IPS-NIHi11 (cell line): ENCODE measurements at regions not wholly inside any gene's neighbourhood (a gene's known extent, or its start where the extent isn't known, plus 50 kb on each side); places are given as distances from the start of the nearest gene placed in this dataset.

Experiments used
- DNase-seq: peaks from one replicate; pipeline ENCODE4 v3.0.0; 2012; ENCODE audit warnings: mixed read lengths, low spot score

DNA sequence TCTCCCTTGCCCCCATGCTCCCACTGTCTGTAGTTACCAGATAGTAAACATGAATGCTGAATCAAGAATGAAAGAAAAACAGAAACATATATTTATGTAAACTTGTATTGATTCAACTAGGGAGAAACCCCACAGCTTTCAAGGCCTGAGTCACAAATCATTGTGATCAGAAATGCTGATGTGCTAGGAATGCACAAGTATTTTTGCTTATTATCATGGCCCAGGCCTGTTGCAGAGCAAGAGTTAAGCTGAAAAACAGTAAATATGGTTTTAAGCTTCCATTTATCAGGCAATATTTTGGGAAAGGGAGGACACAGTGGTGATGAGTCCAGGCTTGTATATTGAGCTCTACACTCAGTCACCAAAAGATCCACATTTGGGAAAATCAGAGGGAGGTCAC is 669.6 kb downstream of the DIAPH3 start:
- DNase-seq, result no peak

- no peak for DNase-seq
Measured at GRCh38 chr13:59494560-59494970, 669.2 kb downstream of the DIAPH3 start.

DNA sequence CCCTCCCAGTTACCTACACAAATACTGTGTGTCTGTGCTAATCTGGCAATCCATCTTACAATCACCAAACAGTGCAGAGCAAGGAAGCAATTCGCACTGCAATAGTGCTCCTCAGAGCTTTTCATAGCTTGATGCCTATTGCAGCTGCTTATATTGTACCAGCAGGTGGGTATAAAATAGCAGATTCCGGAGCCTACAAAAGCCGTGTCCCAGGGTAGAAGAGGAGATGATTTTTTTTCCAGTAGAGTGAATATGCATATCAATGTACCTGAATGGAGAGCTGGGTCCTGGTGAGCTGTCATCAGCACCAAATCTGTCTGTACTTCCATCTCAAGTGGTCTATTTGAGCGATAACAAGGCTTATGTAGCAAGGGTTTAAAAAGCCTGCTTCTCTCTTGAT is 668.4 kb downstream of the DIAPH3 start:
- DNase-seq, result no peak

GRCh38 chr13:59495936-59496512 is 667.7 kb downstream of the DIAPH3 start:
- no peak for DNase-seq

DNA sequence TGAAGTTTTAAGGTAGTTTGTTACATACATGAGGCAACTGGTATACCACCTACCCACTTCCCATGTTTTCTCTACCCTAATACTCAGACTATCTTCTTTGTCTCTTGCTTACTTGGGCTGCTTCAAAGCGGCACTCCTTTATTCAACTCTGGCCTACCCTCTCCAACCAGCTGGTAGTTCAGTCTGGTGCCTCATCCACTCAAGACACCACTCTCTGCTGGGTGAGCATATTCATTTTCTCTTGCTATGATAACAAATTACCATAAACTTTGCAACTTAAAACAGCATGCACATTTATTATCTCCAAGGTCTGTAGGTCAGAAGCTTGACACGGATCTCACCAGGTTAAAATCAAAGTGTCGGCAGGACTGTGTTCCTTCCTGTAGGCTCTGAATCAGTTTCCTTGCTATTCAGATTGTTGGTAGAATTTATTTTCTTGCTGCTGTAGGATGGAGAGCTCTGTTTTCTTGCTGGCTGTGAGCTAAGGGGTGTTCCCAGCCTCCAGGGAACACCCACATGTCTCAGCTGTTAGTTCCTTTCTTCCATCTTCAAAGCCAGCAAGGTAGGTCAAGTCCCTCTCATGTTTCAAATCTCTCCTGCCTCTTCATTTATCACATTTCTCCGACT is 666.0 kb downstream of the DIAPH3 start:
- DNase-seq, result no peak

- DNase-seq, result no peak
Measured at GRCh38 chr13:59501004-59501403, 662.7 kb downstream of the DIAPH3 start.

DNA sequence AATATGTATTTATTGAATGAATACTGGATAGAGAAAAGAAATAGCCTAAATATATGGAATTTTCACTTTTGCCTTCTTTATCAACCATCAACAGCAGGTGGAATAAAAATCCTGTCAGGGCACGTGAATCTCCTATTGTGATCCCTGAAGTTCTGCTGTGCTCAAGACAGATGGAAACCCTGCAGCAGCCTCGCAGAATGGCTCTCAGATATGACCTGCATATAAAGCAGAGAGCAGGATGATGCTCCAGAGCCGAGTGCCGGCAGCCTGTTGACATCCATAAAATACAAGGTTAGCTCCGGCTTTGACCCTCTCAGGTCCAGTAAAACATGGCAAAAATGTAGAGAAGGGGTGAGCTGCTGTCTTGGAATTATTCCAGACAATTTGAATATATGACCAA is 659.3 kb downstream of the DIAPH3 start:
- DNase-seq, result no peak

- no peak for DNase-seq
Measured at GRCh38 chr13:59510386-59510785, 653.3 kb downstream of the DIAPH3 start.

- no peak for DNase-seq
Measured at GRCh38 chr13:59513686-59514085, 650.0 kb downstream of the DIAPH3 start.

- no peak for DNase-seq
Measured at GRCh38 chr13:59514316-59514715, 649.4 kb downstream of the DIAPH3 start.

GRCh38 chr13:59519819-59520218 is 643.9 kb downstream of the DIAPH3 start:
- no peak for DNase-seq

- DNase-seq, result no peak
Measured at GRCh38 chr13:59521549-59521948, 642.2 kb downstream of the DIAPH3 start.

GRCh38 chr13:59522652-59523051 is 641.1 kb downstream of the DIAPH3 start:
- DNase-seq, result no peak

GRCh38 chr13:59527500-59527899 is 636.2 kb downstream of the DIAPH3 start:
- no peak for DNase-seq

GRCh38 chr13:59531571-59532091 is 632.1 kb downstream of the DIAPH3 start:
- peak; percentile 45 for DNase-seq

DNA sequence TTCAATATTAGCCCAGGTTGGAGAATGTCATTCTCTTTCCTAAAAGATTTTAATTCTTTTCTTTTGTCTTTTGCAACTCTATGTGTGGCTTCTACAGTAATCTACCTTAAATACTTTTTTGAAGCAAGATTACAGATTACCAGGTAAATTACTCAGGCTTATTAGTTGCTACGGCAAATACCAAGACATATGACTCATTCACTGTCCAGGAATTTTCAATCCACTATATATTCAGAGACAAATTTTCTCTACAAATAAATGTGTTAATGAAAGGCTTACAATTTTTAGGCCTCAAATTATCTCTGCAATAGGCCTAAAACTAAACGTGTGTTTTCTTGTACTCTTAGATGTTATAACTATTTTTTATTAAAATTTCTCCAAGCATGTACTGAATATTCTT is 631.3 kb downstream of the DIAPH3 start:
- DNase-seq, result no peak

- no peak for DNase-seq
Measured at GRCh38 chr13:59533561-59534555, 629.9 kb downstream of the DIAPH3 start.

- no peak for DNase-seq
Measured at GRCh38 chr13:59534806-59535205, 628.9 kb downstream of the DIAPH3 start.

DNA sequence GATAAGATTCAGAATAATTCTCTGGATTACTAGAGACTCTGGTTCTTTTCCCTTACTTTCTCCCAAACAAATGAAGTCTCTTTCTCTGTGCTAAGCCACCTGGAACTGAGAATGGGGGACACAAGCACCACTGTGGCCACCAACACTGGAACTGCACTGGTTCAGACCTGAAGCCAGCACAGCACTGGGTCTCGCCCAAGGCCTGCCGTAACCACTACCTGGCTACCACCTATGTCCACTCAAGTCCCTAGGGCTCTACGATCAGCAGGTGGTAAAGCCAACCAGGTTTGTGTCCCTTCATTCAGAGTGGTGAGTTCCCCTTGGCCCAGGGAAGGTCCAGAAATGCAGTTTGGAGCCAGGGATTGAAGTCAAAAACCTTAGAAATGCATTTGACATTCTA is 626.2 kb downstream of the DIAPH3 start:
- no peak for DNase-seq

DNA sequence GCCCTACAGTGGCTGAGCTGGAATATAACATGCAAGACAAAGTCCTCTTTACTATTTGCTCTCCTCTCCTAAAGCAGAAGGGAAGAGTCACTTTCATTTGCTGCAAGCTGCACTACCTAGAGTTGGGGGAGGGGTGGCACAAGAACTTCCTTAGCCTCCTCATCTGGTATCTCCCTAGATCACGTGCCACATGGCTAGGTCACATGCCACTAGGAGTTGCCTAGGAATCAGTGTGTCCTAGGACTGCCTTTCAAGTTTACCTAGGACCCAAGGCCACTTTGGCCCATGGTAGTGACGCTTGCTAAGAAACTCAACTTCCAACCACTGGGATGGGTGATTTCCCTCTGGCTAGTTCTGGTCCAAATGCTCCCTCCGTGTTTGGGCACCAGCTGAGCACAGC is 625.2 kb downstream of the DIAPH3 start:
- DNase-seq, result no peak

- DNase-seq, result no peak
Measured at GRCh38 chr13:59542303-59542702, 621.4 kb downstream of the DIAPH3 start.

DNA sequence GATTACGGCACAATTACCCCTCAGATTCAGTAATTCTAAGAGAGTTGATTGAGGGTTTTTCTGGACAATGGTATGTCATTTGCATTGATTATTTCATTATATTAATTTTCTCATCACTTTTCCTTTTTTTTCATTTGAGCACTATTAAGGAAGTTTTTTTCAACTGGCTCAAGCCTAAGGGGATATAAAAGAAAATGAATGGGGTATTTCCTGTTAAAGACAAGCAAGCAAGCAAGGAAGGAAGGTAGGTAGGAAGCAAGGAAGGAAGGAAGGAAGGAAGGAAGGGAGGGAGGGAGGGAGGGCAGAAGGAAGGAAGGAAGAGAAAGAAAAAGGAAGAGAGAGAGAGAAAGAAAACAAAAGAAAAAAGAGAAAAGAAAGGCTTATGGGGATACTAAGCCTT is 620.3 kb downstream of the DIAPH3 start:
- DNase-seq, result no peak

DNA sequence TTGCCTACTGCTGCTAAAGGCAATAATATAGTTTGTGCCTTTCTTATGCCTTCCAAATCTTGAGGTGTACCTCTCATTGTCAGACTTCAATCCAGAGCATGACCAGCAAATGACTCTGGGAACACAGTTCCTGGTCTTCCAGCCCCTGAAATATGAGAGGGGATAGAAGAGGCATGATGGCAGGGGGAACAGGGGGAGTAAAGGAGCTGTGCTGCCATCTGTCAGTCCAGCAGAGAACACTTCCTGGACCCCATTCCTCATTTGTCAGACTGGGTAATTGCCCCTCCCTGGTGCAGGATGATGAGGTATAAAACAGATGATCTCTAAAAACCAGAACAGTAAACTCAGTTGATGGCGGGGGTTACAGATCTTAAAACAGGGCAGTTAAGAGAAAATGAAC is 618.7 kb downstream of the DIAPH3 start:
- DNase-seq, result peak; percentile 25
